Lung microvascular endothelial cell (primary cell): ENCODE measurements at regions not wholly inside any gene's neighbourhood (a gene's known extent, or its start where the extent isn't known, plus 50 kb on each side); places are given as distances from the start of the nearest gene placed in this dataset.

Experiments
- DNase-seq, 2 donors: peaks; one replicate each; pipeline versions ENCODE4 v3.0.0 to v3.0.0-alpha.2; 2010; ENCODE audit warnings: low read depth in 2 of 2

DNA sequence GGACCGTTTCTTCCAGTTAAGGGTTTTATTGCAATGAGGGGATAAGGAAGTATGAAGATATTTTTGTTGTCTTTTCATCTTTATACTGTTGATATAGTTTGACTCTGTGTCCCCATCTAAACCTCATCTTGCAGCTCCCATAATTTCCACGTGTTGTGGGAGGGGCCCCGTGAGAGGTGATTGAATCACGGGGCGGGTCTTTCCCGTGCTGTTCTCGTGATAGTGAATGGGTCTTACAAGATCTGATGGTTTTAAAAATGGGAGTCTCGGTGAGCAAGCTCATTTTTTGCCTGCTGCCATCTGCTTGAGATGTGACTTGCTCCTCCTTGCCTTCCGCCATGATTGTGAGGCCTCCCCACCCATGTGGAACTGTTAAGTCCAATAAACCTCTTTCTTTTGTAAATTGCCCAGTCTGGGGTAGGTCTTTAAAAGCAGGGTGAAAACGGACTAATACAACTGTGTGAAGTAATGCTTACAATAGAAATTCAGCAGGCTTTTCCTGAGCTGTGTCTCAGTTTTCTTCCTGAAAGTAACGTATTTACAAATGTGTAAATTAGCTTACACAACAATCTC lies 377.3 kb downstream of the SIPA1L2 start:
- DNase-seq: no peak

GRCh38 chr1:232250838-232251237 lies 379.1 kb downstream of the SIPA1L2 start:
- DNase-seq: no peak

DNA sequence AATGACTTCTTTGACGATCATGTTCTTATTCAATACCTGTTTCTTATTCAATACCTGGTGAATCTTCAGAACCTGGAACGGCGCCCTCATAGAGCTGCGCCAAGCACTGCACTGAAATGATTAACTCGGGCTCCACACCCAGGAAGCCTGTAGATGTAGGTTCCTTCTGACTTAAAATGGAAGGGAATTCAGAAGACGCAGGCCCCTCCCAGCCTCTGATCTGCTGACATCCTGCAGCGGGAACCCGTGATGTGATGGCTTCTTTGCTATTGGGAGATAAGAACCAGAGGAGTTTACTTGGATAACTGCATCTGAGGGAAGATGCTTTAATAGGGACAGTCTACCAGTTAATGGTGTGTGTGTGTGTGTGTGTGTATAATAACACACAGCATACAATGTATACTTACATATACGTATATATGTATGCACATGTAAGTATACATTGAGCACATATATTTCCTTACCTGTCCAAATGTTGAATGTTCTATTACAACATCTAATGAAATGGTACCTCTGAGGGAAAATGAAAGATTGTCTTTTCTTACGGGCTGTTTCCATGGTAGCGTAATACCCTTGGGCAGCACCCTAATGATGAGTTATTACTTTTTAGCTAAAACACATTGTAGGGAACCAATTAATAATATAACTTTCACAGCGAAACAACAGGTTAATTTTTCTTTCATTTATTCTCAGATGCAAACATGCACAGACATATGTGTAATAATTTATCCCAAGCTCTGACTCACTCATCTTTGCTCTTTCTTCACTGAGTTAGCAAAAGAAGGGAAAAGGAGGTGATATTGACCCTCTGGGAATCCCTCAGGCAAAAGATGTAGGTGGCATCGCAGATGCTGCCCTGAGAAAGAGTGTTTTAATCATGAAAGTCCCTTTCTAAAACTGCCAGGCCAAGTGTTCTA lies 379.8 kb downstream of the SIPA1L2 start:
- no peak for DNase-seq

DNA sequence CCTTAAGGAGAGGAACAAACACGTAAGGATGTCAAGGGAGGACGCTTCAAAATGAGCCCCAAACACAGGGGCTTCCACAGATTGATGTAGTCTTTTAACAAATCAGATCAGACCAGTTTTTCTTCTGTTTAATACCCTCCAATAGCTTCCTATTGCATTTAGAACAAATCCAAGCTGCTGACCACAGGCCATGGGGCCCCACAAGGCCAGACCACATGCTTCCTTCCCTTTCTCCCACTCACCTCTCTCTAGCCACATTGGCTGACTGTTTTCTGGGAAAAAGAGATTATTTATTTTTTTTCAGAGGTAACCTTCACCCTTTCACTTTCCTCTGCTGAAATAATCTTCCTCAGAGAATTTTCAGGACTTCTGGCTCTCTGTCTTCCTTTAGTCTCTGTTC lies 380.6 kb downstream of the SIPA1L2 start:
- no peak for DNase-seq

- no peak for DNase-seq
Observed at GRCh38 chr1:232248276-232248820, 381.6 kb downstream of the SIPA1L2 start.

DNA sequence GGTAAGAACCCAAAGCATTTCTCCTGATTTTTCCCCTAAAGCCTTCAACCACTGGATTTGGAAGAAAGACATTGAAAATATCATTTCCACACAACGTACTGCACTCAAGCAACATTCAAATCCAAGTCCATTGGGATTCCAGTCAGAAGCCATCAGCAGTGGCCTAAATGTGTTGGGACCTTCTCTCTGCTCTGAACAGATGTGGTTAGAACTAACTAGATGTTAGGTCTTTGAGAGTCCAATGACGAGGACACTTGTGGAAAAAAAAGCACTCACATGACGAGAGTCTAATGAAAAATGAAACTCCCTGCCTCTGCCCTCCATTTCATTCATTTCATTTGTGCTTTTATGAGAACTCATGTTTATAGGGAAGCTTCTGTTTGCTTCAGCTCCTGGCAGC lies 382.3 kb downstream of the SIPA1L2 start:
- no peak for DNase-seq

GRCh38 chr1:232244426-232244825 lies 385.5 kb downstream of the SIPA1L2 start:
- no peak for DNase-seq

DNA sequence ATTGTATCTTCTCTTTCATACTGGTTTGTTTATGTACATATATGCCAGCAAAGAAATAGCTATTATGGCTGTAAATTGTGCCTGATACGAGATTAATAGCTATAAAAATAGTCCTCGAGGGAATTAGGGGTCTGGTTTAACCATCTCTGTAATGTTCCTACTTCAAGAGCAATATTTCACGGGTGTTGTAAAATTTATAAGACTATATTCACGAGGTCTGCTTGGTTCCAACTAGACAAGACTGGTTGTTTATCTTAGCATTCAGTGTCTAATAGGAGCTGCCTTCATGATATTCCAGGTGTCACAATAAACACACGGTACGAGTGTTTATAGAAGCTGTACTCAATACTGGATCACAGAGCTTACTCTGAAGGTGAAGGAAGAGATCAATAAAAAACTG lies 389.9 kb downstream of the SIPA1L2 start:
- DNase-seq: no peak

- DNase-seq: no peak
Observed at GRCh38 chr1:232239522-232239921, 390.4 kb downstream of the SIPA1L2 start.

DNA sequence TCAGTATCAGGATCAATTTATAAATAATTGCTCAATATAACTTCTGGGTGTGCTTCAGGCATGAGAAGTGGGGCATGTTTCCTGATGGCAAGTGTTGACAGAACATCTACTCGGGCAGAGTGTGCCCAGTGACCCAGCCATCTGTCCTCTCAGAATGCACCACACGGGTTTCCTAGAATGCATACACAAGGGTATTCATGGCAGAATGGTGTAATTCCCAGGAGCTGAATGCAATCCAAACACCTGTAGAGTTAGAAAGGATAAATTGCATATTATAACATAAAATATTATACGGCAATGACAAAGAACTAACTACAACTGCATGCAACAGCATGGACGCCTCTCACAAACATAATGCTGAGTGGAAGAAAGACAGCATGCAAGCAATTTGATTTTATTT lies 391.9 kb downstream of the SIPA1L2 start:
- DNase-seq: no peak

DNA sequence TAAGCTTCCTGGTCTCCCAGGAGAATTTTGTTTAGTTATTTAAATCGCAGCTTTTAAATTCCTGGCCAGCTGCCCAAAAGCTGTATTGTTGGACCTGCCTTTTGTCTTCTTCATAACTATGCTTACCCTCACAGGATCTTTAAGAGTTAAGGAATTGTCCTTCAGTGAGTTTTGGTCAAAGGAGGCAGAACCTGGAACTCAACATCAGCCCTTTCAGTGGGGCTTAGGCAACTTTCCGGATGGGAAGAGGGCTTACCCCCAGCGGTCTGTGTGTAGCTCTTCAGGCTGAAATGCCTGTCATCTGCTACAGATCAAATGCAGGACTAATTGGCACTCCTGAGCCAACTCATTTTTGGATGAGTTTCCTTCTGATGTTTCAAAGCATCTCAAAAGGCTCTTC lies 402.6 kb downstream of the SIPA1L2 start:
- peak in 1 of 2 donors; percentile 20 for DNase-seq

- peak in 1 of 2 donors; percentile 55 for DNase-seq
Observed at GRCh38 chr1:232226197-232226712, 403.7 kb downstream of the SIPA1L2 start.

GRCh38 chr1:232225336-232226131 lies 404.4 kb downstream of the SIPA1L2 start:
- no peak for DNase-seq

- DNase-seq: no peak
Observed at GRCh38 chr1:232223887-232224286, 406.0 kb downstream of the SIPA1L2 start.

- DNase-seq: no peak
Observed at GRCh38 chr1:232223183-232223708, 406.7 kb downstream of the SIPA1L2 start.

GRCh38 chr1:232222614-232223013 lies 407.3 kb downstream of the SIPA1L2 start:
- no peak for DNase-seq

DNA sequence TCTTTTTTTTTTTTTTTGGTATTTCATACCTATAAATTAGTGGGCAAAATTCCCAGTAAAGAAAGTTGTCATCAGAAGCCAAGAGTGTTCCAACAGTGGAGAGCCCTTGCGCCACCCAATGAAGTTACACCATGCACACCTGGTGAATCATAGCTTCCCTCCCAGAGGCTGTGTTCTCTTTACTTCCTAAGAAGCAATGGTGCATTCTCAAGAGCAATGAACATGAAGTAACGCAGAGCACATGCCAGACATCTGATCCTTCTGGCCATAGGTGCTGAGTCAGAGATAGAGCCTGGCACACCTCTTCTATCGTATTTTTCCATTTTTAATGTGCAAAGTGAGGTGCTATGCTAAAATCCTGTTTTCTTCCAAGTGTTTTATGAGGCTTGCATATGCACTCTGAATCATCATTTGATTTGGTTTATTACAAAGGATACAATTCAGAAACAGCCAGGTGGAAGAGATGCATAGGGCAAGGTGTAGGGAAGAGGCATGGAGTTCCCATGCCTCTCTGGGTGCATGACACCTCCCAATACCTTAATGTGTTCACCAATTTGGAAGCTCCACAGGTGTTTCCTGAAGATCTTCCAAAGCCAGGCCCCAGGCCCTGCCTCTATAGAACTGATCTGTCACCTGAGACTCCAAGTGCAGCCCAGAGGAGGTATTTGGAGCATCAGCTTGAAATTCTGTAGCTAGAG lies 408.0 kb downstream of the SIPA1L2 start:
- no peak for DNase-seq

GRCh38 chr1:232218955-232219865 lies 410.7 kb downstream of the SIPA1L2 start:
- no peak for DNase-seq

DNA sequence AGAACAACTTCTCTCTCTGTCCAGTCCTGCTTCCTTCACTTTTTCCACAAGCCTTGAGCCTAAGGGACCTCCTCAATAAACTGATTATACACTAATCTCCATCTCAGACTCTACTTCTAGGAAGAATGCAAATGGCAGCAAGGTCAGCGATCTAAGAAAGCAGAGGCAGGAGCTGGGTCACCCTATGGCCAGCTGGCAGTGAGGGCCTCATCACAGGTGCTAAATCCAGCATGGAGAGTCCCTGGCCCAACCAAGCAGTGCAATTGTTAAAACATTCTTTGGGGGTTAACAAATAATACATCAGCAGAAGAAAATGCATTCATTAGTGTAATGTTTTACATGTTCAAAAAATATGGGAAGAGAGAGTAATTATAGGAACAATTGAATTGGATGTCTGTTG lies 416.0 kb downstream of the SIPA1L2 start:
- no peak for DNase-seq

GRCh38 chr1:232212253-232212652 lies 417.7 kb downstream of the SIPA1L2 start:
- no peak for DNase-seq
